Stimulated activated CD4-positive, alpha-beta T cell treated with anti-CD3 and anti-CD28 coated beads, Interleukin-12 subunit alpha, Interleukin-12 subunit beta, amount 100 ng/mL, for 4 hours (primary cell): ENCODE measurements at regions not wholly inside any gene's neighbourhood (a gene's known extent, or its start where the extent isn't known, plus 50 kb on each side); places are given as distances from the start of the nearest gene placed in this dataset.
"Not testable (repeated sequence)": the region's sequence is repeated elsewhere in the genome, so short reads cannot be mapped to it uniquely, and the experiment has no call there.

Source experiments
- DNase-seq: peaks from one replicate; pipeline ENCODE4 v3.0.0-alpha.2; 2020

DNA sequence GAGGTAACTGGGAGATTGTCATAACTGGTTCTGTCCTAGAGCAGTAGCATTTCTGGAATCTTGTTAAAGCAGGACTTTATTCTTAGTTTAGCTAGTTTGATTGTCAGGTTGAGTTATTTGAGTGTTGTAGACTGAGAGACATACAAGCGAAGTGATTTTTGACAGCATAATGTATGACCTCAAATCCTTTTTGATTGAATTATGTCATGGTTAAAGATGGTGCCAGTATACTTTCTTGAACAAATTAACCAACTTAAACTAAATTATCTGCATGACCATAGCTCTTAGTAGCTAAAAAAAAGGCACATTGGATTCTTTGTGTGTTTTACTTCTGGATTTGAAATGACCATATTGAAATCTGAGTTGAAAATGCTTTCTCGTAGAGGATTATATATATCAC, 626.6 kb downstream of the TMTC2 start:
- no peak for DNase-seq

DNA sequence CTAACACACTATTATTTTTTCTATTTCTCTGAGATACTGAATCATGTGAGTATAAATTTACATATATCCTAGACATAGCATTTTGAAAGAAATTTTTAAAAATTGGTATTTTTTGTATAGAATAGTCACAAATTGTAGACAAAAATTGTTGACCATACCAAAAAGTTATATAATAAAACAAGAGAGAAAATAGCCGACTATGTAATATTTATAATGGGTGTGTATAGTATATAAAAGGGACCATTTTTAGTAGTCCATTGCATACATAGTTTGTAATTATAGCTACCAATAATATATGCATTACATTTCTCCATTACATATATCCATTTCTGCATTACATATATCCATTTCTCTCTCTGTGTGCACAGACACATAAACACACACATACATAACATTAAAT, 590.2 kb downstream of the TMTC2 start:
- no peak for DNase-seq

DNA sequence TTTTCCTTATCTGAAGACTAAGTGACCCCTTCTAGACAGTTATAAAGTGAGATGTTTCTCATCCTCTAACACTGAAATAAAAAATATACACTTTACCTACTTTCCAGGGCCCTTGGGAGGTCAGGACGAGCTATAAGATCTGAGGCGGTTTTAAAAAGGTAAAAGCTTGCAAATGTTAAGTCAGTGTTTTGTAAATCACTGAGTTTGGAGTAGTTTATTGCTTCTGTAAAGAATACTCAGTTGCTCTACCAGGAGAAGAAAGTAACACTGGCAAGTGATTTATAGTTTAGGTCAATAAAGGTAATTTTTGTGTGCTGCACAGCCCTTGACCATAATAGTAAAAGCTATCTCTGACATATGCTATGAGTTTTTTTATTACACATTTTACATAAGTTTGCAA, 584.5 kb downstream of the TMTC2 start:
- DNase-seq, result no peak

DNA sequence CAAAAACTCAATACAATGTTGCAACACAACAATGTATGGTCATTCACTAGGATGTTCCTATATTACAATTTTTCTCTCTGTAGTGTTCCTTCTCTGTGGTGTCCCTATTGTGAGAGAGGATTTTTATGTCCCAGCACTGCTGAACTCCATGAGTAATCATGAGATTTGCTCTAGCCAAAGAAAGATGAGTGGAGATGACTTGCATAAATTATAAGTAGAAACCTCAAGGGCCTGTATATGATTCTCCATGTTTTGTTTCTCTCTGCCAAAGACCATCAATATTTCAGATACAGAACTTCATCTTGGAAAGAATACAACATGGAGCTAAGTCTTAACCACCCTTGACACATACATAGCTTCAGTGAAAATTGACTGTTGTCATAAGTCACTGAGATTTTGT, 579.1 kb downstream of the TMTC2 start:
- DNase-seq, result no peak

DNA sequence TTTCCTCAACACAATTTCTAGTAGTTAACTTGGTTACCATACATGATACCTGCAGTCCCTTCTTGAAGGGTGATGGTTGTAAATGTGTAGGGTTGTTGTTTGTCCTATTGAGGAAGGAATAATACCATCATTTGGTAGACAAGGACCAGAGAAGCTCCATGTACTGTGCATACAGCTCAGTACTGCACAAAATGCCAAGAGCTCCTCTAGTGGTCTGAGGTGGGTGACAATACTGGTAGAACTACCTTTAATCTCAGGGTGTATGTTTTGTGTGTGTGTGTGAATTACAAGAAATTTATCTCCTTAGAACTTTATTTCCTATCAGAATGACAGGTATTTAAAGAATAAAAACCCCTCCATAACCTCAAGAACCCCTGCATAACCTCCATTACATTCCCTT, 575.3 kb downstream of the TMTC2 start:
- DNase-seq, result no peak

DNA sequence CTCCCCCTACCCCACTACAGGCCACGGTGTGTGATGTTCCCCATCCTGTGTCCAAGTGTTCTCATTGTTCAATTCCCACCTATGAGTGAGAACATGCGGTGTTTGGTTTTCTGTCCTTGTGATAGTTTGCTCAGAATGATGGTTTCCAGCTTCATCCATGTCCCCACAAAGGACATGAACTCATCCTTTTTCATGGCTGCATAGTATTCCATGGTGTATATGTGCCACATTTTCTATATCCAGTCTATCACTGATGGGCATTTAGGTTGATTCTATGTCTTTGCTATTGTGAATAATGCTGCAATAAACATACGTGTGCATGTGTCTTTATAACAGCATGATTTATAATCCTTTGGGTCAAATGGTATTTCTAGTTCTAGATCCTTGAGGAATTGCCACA, 573.4 kb downstream of the TMTC2 start:
- DNase-seq, result not testable (repeated sequence)

DNA sequence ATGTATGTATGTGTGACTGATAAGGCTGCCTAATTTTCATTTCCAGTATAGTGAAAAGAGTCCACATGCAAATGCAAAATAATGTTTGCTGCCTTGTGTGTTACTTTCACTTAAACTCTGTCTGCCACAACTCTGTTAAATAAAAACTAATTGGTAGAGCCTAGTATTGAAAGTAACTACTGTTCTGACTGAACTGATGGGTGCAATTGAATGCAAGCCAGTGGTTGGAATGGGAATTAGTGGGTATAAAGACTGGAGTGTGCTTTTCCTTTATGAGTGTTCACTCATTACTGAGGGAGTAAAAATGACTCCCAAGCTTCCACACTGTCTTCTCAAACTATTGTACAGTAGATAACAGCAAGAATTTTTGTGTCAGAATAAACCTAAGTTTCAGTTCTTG, 571.0 kb downstream of the TMTC2 start:
- DNase-seq, result no peak

DNA sequence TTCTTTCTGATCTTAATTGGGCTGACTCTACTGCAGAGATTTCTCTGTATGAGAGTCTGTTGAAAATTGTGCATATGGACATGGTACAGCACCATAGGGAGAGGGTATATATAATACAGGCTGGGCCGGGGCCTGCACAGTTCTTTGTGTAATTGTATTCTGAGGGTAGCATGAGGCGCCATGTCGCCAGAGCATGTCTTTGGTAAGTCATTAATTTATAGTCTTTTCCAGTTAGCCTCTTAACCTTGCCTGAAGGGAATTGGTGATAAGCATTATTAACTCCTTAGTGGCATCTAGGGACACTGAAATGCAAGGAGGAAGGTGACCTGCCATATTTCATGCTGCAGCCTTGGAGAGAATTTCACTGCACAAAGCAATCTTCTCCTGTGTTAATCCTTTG, 569.9 kb downstream of the TMTC2 start:
- no peak for DNase-seq

DNA sequence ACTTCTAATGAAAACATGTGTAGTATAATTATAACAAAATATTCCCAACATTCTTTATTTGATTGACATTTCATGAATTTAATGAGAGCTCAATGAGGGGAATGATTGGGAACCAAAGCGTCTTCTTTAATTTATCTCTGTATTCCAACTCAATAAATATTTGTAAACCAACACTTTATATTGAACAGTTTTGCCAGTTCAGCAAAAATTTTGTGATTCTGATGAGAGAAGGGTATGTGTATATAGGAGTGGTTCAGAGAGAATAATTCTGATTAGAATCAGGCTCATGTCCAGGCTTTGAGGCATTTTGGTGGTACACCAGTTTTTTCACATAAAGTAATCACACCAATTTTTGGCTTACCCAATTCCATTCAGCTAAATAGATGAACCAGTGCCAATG, 564.2 kb downstream of the TMTC2 start:
- DNase-seq, result no peak

DNA sequence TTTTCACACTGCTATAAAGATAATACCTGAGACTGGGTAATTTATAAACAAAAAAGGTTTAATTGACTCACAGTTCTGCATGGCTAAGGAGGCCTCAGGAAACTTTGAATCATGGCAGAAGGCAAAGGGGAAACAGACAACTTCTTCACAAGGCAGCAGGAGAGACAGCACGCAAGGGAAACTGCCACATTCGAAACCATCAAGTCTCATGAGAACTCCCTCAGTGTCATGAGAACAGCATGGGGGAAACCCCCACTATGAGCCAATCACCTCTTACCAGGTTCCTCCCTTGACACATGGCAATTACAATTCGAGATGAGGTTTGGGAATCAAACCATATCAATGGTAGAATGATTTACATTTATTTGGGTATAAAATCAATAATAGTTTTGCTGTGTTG, 558.5 kb downstream of the TMTC2 start:
- DNase-seq, result no peak

DNA sequence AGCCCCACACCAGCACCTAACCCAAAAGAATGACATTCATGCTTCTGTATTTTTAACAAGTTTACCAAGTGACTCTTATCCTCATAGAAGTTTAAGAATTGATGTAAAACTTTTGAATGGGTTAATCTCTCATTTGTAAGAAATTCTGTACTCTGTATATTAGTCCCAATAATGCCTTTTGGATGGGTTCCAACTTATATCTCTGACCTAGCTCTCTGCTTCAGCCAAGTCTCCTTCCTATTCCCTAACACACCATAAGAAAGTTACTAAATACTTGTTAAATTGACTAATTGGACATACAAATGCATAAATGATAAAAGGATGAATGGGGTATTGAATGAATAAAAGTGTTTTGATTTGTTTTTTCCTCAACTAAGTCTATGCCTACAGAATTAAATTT, 557.3 kb downstream of the TMTC2 start:
- no peak for DNase-seq

DNA sequence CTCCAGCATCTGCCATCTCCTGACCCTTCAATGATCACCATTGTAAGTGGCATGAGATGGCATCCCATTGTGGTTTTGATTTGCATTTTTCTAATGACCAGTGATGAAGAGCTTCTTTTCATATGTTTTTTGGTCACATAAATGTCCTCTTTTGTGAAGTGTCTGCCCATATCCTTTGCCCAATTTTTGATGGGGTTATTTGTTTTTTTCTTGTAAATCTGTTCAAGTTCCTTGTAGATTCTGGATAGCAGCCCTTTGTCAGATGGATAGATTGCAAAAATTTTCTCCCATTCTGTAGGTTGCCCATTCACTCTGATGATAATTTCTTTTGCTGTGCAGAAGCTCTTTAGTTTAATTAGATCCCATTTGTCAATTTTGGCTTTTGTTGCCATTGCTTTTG, 547.3 kb downstream of the TMTC2 start:
- not testable (repeated sequence) for DNase-seq

DNA sequence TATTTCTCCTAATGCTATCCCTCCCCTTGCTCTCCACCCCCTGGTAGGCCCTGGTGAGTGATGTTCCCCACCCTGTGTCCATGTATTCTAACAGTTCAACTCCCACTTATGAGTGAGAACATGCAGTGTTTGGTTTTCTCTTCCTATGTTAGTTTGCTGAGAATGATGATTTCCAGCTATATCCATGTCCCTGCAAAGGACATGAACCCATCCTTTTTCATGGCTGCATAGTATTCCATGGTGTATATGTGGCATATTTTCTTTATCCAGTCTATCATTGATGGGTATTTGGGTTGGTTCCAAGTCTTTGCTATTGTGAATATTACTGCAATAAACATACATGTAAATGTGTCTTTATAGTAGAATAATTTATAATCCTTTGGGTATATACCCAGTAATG, 540.3 kb downstream of the TMTC2 start:
- not testable (repeated sequence) for DNase-seq

DNA sequence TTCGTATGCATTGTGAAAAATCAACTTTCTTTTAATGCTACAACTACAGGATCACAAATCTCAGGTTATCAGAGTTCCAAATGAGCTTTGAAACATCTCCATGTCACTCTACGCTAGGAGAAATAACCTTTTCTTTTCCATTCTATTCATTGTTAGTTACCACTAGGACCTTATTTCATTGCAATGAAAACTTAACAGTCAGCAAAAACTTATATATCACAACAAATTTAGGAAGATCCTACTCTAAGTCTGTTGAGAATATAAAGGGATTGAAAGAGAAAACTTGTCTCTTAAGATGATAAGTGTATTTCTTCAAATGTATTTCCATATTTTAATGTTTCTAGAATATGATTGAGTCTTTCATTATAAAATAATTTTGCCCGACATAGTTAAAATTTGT, 539.1 kb downstream of the TMTC2 start:
- no peak for DNase-seq

DNA sequence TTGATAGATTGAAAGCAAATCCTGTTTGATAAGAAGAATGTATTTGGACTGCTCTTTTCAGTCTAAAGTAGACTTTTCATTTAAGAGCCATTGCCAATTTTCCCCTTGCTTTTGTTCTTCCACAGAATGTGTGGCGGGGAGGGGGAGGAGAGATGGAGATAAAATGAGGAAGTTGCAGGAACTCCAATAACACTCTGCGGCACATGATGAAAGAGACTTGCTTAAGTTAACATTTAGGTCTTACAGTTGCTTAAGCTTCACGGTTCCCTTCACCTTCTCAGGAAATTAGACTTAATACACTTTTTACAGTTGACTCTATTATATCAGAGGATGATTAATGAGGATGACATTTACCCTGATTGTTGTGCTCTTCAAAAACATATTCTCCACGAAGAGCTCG, 537.3 kb downstream of the TMTC2 start:
- no peak for DNase-seq

DNA sequence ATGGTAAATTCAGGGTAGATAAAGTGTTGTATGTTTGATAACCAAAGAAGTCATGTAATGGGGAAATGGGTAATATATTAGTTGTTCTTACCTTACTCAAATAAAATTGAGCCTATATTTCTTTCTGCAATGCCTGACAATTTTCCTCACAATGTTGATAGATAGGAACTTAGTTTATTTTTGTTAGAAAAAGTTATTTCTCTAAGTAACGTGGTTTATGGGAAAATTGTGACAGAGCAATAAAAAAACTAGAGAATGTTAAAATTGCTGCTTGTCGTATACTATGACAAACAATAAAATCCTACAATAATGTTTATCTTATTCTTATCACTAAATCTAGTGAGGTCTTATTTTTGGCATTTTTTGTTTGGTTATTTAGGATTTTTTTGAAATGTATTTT, 534.1 kb downstream of the TMTC2 start:
- DNase-seq, result no peak

DNA sequence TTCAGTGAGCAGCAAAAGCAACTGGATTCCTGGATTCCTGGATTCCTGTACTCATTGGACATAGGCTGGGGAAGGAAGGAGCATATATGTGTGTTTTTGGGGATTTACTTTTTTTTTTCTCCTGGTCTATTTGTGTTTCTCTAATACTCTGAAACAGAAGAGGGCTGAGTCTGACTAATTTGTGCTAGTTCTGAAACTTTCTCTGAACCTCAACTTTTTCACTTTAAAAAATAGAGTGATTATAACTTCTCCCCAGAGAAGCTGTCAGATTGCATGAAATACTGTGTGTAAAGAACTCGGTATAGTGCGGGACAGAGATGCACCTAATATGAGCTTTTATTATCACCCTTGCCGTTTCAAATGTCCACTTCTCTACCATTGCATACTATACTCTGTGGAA, 529.5 kb downstream of the TMTC2 start:
- DNase-seq, result no peak

DNA sequence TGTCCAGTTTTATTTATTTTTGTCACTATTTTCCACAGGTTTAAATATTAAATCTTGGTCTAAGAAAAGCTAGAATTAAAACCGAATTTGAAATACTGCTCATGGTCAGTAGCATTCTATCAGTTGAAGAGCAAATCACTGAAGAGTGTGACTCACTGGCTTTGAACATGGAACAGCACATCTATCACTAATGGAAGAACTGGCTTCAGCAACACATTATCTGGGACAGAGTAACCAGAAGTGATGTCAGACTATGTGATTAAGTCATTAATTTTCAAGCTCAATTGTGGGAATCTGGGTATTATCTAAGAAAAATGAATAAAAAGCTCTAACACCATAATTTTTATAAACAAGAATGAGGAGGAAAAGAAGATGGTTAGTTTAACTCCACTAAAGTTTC, 527.5 kb downstream of the TMTC2 start:
- no peak for DNase-seq

DNA sequence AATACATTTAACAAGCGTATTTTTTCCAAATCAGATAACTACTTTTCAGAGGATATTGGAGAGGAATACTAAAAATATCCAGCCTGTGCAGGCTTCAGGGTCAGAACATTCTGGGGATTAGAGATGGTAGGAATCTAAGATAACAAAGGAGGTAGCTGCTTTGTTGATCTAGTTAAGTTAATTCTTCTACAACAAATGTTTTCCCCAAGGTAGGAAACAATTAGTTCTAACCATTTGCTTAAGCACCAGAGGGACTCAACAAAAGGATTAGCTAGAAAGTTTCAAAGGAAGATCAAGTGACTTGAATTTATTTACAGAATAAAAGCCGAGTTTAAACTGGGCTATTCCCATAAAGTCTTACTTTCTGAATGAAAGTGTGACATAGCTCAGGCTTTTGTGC, 524.2 kb downstream of the TMTC2 start:
- DNase-seq, result no peak

DNA sequence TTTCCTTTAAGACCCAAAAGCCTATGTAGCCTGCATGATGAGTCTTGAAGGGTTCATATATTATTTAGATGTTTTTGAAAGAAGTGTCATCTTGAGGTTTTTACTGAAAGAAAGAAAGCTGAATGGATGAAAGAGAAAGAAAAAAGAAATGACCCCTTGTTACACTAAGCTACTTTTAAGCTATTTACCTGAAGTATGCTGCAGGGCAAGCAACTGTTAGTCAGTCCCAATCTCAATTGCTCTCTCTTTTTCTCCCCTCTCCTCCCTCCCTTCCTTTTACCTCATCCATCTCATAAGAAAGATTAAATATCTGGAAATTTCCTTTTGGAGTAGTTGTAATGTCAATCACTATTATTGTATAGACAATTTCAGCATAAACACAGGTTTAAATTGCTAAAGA, 512.4 kb downstream of the TMTC2 start:
- DNase-seq, result no peak

DNA sequence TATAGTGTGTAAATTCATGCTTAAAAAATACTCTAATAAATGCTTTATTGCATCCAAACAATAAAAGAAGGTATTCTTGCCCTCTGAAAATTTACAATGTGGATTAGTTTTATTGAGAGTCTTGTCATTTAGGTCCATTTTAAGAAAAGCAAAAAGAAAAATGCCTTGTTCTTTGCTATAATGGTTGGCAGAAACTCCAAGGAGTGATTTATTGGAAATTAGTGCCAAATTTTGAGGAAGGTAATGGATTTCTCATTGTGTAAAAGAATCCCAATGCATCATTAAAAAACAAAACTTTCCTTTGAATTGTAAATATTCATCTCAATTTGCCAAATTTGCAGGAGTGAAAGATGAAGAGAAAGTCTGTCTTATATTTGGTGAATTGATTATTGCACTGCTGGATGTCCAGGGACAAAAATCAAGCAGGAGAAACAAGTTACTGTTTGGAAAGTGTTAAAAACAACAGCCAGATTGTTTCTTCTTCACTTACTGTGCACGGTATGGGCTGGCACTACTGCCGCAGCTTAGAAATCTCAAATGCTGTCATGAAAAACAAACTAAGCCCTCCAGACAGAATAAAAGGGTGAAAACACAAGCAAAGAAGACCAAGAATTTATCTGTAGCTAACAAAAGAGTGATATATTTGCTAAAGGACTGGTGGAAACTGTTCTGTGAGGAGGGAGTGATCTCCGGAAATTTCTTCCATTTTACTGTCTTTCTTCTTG, 511.7 kb downstream of the TMTC2 start:
- DNase-seq, result no peak

DNA sequence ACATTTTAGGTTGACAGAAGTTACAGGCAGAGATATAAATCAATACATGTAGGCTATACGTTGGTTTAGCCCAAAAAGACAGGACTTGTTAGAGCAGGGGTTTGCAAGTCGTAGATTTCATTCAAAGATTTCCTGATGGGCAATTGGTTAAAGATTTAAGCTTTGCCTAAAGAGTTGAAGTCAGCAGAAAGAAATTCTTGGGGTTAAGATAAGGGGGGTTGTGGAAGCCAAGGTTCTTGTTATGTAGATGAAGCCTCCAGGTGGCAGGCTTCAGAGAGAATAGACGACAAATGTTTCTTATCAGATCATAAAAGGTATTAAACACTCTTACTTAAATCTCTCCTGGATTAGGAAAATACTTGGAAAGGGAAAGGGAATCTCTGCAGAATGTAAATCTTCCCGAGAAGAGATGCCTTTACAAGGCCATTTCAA, 510.8 kb downstream of the TMTC2 start:
- no peak for DNase-seq

DNA sequence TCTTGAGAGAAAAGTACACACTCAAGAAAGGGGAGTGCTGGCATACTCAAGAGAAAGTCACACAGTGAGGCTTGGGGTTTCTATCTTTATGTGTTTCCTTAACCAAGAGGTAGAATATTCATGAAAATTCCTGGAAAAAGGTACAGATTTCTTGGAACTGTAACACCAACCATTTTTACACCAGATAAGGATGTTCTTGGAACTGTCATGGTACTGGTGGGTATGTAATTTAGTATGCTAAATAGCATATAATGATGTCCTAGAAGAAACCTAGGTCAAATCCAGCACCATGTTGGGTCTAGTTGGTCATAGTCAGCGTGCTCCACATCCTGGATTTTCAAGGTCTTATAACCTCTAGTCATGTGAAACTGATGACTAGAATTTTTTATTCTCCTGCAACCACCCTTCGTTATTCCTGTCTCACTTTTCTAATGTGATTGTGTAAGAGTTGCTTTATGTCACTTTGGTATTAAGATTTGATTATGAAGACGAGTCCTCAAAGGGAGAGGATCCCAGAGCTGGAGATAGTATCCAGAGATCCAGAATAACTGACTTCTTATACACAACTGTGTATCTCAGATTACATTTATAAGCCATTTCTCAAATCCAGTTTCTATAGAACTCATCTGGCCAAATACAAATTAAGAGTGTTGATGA, 510.1 kb downstream of the TMTC2 start:
- no peak for DNase-seq

DNA sequence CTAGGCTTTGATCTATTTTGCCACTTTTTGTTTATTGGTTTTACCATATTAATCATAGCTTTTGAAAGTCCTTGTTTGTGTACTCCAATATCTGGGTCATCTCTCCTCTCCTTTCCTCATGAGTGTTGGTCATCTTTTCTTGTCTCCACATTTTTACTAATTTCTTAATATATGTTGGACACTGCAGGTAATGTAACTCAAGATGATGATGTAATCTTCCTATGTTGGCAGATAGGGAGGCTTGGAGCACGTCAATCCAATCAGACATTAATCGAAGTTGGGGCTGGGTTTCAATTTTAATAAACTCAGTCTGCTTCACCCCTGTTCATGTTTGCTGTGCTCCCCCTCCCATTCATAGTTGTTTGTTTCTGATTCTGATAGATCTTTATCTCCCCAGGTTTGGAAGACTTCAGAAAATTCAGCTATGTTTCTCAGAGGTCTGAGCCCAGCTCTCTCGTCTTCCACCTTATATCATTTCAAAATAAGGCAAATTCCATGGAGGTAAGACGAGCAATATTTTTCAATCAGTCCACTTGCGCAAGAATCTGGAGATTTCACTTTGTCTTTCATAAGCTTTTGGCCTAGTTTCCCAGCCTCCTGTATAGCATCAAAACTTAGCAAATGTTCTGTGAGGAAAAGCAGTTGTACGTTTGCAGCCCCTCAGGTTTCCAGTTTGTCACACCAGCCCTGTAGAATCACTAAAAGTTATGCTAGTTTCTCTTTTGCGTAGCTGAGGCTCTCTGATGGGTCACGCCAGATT, 504.1 kb downstream of the TMTC2 start:
- DNase-seq, result no peak
